Keratinocyte (primary cell): ENCODE measurements at regions not wholly inside any gene's neighbourhood (a gene's known extent, or its start where the extent isn't known, plus 50 kb on each side); places are given as distances from the start of the nearest gene placed in this dataset.

ENCODE experiments used
- CTCF ChIP-seq, 3 experiments: IDR thresholded peaks in 1 of 3; conservative IDR thresholded peaks in 1 of 3; optimal IDR thresholded peaks in 1 of 3; 2 replicates in 2 of 3; 3 replicates in 1 of 3; pipeline versions ENCODE3 to v1.5.1; 2011; ENCODE audit warnings: low read length in 3 of 3, mild to moderate bottlenecking in 3 of 3, moderate library complexity in 2 of 3, control low read depth in 1 of 3, inconsistent platforms in 1 of 3; ENCODE audit not compliant: insufficient read depth in 2 of 3; ENCODE audit errors: extremely low read depth in 1 of 3
- EZH2 ChIP-seq: IDR thresholded peaks from one replicate; pipeline ENCODE4 v1.6.1; 2012; ENCODE audit warnings: inconsistent platforms, mild to moderate bottlenecking, low read length, moderate library complexity

- TF ChIP-seq CTCF (optimal IDR thresholded peaks at IDR 0.05 in 1 of 3, IDR thresholded peaks at IDR 0.05 in 1 of 3, conservative IDR thresholded peaks at IDR 0.05 in 1 of 3; ENCODE audit: extremely low read depth in 1 of 3, insufficient read depth in 2 of 3, low read length in 3 of 3) (no peak), EZH2 (no peak)
These were observed 330.0 kb downstream of the DDX10 start for GRCh38 chr11:108994887-108995286.
